A172 (cell line): ENCODE measurements at regions not wholly inside any gene's neighbourhood (a gene's known extent, or its start where the extent isn't known, plus 50 kb on each side); places are given as distances from the start of the nearest gene placed in this dataset.

Source experiments
- DNase-seq: peaks from one replicate; pipeline ENCODE4 v3.0.0-alpha.2; 2015; ENCODE audit warnings: low spot score

DNA sequence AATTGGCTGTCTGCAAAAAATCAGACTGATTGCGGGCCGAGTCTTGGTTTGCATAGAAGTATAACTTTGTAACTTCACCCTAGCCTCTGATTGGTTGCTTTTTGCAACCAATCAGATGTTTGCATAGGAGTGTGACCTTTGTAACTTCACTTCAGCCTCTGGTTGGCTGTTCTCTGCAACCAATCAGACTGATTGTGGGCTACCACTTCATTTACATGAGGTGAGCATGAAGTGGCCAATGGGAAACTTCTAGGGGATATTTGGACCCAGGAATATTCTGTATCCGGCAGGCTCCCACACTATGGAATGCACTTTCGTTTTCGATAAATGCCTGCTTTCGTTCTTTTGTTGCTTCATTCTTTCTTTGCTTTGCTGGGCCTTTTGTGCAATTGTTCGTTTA lies 667.7 kb downstream of the FAM133A start:
- DNase-seq = peak; percentile 4

DNA sequence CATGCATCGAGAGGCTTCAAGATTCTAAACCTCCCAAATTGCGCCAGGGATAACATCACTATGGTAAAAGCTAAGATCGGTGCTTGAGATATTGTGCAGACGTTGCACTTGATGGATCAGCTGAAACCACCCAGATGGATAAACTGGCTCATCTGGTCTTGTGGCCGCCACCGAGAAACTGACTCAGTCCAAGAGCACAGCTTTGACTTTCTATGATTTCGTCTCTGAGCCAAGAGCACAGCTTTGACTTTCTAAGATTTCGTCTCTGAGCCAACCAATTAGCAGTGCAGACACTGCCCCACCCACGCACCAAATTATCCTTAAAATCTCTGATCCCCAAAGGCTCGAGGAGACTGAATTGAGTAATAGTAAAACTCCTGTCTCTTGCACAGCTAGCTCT lies 687.2 kb downstream of the FAM133A start:
- DNase-seq = no peak

DNA sequence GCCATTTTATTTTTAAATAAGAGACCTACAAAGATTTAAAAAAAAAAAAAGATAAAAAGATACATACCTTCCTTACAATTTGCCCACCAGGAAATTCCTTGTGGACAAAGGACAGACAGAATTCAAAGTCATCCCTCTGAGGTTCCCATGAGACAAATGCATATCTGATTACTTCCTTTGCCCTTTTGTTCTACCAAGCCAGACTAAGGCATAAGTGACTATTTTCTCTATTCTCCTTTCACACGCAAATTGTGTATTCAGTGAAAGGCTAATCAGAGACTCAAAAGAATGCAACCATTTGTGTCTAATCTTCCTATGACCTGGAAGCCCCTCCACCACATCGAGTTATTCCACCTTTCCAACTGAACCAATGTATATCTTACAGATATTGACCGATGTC lies 691.7 kb downstream of the FAM133A start:
- no peak for DNase-seq

DNA sequence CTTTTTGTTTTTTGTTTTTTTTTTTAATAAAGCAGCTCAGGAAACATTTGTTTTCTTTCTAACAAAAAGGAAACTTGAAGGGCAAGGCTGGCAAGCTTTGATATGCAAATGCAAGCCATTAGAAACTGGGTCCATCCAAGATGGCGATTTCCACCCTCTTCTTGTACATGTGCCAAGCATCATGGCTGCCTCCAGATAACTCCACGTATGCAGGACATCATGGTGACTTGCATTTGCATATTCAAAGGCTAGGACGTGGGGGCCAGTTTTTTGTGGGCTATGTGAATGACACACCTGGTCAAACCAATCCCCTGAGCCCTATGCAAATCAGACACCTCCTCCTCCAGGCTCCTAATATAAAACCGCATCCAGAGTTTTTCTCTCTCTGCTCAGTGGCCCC lies 692.6 kb downstream of the FAM133A start:
- no peak for DNase-seq

DNA sequence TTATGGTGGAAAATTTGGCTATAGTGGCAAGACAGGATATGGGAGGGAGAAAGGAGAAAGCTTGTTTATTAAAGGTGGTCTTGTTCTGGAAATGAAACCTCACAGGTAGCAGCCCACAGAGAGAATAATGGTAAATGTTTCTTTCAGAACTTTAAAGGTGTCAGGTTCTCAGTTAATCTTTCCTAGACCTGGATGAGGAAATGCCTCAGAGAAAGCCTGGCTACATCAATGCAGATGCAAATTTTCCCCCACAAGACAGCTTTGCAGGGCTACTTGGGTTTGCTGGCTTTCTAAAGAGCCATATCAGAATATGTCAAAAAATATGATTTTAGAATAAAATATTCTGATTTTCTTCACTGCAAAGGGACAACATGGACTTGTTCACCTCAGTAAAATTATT lies 715.0 kb downstream of the FAM133A start:
- no peak for DNase-seq

DNA sequence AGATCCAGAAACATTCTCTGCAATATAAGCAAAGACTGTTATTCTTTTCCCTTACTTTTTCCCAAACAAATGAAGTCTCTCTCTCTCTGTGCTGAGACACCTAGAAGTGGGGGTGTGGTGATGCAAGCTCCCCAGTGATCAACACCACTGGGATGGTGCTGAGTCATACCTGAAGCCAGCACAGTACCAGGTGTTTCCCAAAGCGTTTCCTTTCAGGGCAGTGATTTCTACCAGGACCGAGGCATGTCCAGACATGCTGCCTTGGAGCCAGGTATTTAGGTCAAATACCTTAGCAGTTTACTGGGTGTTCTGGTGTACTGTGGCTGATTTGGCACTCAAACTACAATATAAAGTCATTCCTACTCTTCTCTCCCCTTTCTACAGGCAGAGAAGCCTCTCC lies 726.5 kb downstream of the FAM133A start:
- no peak for DNase-seq

DNA sequence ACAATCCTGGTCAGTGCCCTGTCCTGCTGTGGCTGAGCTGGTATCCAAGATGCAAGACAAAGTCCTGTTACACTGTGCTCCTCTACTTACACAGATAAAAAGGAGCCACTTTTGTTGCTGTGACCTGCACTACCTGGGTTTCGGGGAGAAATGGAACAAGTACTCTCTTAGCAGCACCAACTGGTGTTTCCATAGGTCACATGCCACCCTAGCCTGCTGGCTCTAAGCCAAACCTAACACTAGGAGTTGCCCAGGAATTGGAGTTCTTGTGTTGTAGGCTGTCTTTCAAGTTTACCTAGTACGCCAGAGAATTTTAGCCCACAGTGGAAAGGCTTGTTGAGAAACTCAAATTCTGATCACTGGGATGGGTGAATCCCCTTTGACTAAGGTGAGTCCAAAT lies 727.4 kb downstream of the FAM133A start:
- DNase-seq = no peak

DNA sequence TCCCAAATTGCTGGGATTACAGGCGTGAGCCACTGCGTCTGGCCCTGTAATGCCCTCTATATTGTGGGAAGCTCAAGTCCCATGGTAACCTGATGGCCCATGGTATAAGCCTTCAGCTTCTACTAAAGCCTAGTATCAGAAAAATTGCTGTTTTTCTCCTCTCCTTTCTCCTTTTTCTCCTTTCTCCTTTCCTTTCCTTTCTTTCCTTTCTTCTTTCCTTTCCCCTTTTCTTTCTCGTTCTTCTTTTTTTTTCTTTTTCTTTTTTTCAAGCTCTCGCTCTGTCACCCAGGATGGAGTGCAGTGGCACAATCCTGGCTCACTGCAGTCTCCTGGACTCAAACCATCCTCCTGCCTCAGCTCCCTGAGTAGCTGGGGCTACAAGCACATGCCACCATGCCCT lies 740.7 kb downstream of the FAM133A start:
- DNase-seq = no peak

DNA sequence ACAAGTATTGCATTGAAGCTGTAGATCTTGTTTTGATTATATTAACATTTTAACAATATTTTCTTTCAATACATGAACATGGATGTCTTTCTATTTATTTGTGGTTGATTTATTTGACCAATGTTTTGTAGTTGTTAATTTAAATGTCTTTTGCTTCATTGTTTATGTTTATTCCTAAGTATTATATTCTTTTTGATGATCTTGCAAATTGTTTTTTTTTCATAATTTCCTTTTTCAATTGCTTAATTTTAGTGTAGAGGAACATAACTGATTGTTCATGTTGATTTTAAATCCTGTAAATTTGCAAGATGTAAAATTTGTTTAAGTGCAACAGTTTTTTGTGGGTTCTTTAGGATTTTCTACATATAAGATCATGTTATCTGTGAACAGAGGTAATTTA lies 744.1 kb downstream of the FAM133A start:
- DNase-seq = no peak

DNA sequence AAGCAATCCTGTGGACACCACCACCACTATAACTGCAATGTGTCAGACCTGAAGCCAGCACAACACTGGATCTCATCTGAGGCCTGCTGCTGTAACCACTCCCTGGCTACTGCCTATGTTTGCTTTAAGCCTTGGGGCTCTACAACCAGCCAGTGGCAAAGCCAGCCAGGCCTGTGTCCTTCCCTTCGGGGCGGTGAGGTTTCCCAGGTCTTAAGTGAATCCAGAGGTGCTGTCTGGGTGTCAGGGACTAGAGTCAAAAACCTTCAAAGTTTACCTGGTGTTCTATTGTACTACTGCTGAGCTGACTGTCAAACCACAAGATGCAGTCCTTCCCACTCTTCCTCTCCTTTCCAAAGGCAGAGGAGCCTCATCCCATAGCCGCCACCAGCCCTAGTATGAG lies 750.5 kb downstream of the FAM133A start:
- no peak for DNase-seq

DNA sequence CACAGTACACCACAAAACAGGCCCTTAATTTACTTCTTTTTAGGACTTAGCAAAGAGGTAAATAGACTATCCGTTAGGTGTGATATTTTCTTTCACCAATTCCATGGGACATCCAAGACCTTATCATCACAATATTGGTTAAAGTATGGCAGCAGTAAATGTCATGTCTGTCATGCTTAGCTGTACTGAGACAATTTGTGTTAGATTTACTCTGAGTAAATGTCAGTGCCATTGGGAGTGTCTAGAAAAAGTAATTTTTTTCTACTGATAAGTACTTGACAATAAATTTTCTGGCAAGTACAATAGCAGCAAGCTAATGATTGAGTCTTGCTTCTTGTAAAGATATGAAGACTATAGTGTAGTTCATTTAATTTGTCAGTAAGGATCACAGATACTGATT lies 756.1 kb downstream of the FAM133A start:
- no peak for DNase-seq

DNA sequence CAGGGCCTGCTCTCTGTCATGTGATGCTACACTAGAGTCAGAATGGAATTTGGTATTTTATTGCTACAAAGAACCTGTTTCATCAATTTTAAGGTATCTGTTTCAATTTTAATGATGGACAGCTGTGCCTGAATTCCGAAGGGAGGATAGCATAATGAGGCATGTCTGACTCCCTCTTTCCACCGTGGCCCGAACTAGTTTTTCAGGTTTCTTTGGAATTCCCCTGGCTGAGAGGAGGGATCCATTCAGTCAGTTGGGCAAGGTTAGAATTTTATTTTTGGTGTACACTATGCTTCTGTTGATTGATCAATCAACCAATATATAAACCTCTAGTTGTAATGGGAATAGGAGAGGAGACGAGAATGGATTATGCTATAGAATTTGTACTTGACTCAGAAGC lies 761.8 kb downstream of the FAM133A start:
- DNase-seq = no peak

DNA sequence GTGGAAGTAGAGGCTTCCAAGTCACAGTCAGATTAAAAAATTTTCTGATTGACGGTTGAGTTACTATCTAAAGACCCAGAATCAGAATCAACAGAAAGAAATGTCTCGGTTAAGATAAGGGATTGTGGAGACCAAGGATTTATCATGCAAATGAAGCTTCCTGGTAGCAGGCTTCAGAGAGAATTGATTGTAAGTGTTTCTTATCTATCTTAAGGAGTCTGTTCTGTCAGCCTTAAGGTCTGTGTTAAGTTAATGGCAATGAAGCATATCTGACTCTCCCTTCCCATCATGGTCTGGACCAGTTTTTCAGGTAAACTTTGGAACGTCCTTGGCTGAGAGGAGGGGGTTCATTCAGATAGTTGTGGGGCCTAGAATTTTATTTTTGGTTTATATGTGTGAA lies 780.2 kb downstream of the FAM133A start:
- no peak for DNase-seq

DNA sequence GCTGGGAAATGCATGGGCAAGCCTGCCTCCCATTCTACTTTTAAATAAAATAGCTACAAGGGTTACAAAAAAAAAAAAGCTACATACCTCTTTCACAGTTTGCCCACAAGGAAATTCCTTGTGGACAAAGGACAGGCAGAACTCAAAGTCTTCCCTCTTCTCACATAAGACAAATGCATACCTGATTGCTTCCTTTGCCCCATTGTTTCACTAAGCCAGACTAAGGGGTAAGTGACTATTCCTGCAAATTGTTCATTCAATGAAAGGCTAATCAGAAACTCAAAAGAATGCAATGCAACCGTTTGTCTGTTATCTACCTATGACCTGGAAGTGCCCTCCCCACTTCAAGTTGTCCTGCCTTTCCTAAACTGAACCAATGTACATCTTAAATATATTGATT lies 780.6 kb downstream of the FAM133A start:
- DNase-seq = no peak

DNA sequence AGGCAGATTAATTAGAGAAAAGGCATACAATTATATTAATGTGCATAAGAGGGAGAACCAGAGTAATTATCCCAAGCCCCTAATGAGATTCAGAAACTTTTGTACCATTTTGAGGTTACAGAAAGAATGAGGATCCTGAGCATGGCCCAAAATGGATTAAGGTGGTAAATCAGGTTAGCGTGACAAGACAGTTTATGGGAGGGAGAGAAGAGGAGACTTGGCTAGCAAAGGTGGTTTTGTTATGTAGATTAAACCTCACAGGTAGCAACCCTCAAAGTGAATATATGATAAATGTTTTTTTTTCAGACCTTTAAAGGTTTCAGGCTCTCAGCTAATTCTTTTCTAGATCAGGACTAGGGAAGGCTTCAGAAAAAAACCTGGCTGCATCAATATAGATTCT lies 781.8 kb downstream of the FAM133A start:
- no peak for DNase-seq

DNA sequence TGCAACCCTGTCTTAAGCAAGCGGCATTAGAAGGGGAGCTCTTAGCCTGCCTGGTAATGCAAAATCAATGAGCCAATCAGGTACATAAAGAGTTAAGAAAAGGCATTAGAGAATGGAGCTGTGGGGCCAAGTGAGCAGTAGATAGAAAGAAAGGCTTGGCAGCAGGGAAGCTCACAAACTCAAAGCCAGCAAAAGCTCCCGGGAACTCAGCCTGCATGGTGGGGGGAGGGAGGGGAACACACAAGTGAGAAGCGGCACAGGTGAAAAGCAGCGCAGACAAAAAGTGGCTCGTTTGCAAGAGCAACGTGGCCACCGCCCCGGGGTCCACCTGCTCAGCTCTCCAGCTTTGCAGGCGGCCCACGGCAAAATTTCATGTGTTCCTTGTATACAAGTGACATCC lies 818.5 kb downstream of the FAM133A start:
- no peak for DNase-seq

DNA sequence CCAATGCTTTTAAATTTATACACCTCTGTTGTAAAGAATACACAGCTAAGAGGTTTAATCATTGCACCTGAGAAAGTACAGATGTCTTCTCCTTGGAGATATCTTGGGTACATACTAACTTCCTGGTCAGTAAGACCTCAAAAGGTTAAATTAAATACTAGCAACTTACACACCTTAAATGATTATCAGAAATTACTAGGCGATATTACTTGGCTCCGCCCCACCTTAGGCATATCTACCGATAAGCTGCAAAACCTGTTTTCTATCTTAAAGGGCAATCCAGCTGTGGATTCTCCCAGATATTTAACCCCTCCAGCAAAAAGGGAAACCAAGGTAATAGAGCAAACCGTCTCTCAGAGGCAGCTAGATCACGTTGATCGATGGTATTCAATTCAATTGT lies 819.4 kb downstream of the FAM133A start:
- no peak for DNase-seq

DNA sequence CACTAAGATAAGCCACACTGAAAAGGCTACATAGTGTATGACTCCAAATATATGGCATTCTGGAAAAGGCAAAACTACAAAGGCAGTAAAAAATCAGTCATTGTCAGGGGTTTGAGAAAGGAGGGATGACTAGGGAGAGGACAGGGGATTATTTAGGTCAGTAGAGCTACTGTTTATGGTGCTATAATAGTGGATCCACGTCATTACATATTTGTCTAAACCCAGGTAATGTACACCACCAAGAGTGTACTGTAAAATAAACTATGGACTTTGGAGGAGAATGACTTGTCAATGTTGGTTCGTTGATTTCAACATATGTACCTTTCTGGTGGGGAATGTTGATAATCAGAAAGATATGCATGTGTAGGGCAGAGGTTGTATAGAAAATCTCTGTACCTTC lies 837.6 kb downstream of the FAM133A start:
- DNase-seq = no peak

DNA sequence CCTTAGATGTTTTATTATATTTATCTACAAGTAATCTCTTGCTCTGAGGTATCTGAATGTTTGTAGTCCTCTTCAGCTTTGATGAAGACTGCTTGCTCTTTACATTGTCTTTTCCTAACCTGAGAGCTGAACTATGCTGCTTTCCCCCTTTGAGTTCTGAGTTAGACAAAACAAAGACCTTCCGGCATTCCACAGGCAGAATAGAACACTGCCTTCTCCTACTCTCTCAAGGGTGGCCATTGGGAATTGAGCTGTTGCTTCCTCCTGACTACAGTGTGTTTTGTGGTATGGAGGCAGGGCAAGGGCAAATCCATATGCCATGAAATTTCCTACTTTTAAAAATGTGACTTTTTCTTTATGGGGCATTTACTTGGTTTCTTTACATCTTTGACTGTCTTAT lies 841.0 kb downstream of the FAM133A start:
- no peak for DNase-seq

DNA sequence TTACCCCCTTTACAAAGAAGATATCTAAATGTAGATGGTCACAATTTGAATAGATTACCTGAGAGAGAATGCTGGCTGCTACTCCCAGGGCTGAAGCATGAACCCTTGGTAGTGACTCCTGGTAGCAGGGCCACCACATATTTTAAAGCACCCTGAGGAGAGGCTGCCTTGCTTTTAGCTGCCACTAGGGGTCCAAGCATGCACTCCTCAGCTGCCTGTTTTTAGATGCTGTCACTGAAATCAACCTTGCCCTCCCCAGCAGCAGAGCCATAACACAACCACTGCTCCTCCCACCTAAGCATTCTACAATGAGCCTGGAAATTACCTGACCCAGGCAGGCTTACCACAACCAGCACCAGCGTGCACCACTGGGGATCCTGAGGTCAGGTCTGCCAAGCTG lies 850.9 kb downstream of the FAM133A start:
- no peak for DNase-seq

DNA sequence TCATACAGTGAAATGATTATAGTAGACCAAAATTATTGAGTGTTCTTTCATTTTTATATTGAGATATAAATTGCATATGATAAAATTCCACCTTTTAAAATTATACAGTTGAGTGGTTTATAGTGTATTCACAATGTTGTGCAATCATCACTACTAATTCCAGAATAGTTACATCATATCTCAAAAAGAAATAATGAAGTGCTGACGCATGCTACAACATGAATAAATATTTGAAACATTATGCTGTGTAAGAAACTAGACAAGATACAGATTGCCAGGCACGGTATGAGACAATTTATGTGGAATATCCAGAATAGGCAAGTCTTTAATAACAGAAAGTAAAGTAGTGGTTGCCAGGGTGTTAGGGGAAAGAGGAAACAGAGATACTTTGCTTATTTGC lies 871.7 kb downstream of the FAM133A start:
- no peak for DNase-seq

DNA sequence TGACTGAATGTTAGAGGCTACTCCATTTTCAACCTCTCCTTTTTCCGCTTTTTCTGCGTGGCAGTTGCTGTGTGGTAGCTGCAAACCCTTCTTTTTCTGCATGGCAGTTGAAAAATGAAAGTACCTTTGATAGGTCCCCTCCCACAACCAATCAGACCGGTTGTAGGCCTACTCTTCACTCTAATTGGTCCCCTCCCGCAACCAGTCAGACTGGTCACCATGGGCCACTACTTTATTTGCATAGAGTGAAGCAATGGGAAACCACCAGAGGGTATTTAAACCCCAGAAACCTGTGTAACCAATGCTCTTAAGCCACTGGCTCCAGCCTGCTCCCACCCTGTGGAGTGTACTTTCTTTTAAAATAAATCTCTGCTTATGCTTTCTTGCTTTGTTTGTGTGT lies 877.8 kb downstream of the FAM133A start:
- DNase-seq = no peak

DNA sequence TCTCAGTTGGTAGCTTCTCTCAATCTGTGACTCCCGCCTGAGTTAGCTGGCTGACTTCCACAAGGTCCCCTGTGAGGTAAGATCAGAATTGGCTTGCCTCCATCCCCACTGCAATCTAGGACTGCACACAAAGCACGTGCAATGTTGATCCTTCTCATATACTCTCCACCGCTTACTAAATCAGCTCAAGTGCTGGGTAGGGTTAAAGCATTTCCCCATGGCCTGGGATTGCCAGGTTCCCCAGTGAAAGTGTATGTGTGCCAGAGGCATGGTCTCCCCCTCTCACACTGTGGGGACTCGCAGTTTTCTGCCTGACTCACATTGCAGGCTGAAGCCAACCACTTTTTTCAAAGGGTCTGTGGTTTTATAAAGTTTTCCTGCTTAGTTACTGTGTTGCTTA lies 886.9 kb downstream of the FAM133A start:
- DNase-seq = no peak

DNA sequence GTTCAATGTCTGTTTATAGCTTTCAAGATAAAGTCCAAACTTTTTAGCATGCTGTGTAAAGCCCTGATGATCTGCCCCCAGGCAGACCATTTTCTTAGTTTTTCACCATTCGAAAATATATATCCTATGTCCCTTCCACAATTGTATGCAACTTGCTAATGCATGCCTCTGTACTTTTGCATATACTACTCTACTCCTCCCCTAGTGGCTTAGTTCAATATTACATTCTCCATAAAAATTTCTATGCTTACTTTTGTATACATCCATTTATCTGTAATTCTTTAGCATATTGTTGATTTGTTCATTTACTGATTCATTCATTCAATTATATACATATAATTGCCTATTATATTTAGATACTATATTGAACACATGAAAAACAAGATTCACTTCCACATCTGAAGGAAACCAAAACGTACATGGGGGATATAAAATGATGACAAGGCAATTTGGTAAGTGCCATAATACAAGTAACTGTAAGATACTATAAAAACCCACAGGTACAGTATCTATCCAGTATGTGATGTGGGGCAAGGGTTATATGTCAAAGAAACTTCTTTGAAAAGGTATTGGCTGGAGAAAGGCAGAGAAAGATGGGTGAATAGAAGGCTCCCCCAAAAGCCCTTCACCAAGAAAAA lies 902.5 kb downstream of the FAM133A start:
- no peak for DNase-seq

DNA sequence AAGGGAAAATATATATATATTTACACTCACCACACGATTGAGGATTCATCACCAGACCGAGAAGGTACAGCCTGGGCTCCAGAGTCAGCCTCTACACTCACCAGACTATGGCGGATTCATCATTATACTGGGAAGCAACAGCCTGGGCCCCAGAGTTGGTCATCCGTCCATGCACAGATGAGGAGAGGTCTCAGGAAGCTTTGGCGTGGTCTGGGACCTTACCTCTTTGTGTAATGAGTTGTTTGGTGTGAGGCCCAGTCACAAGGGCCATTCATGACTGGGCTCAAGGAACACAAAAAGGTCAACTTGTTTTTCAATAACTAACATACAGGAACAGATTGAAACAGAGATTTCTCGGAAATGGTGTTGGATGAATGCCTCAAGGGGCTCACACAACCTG lies 926.1 kb downstream of the FAM133A start:
- DNase-seq = no peak
